ENCODE measurements at regions not wholly inside any gene's neighbourhood (a gene's known extent, or its start where the extent isn't known, plus 50 kb on each side); places are given as distances from the start of the nearest gene placed in this dataset.

DNA sequence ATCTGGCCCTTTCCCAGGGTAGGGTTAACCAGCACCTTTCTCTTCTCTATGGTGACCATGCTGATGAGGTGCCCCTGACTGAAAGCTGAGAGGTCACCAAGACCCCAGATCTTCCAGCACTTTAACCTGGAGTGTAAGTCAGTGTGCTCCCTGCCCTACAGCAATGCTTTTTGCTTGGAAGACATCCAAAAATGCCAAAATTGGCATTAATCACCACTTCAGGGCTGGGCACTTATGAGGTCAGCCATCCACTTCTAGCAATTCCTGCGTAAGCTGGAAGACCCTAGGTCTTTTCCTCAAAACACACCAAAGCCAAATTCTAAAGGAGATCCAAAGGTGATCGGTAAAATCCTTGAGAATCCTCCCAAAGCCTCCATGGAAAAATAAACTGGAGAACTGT lies 81.2 kb upstream of the LOC128125822 start:
- TF ChIP-seq, protein P1, sequence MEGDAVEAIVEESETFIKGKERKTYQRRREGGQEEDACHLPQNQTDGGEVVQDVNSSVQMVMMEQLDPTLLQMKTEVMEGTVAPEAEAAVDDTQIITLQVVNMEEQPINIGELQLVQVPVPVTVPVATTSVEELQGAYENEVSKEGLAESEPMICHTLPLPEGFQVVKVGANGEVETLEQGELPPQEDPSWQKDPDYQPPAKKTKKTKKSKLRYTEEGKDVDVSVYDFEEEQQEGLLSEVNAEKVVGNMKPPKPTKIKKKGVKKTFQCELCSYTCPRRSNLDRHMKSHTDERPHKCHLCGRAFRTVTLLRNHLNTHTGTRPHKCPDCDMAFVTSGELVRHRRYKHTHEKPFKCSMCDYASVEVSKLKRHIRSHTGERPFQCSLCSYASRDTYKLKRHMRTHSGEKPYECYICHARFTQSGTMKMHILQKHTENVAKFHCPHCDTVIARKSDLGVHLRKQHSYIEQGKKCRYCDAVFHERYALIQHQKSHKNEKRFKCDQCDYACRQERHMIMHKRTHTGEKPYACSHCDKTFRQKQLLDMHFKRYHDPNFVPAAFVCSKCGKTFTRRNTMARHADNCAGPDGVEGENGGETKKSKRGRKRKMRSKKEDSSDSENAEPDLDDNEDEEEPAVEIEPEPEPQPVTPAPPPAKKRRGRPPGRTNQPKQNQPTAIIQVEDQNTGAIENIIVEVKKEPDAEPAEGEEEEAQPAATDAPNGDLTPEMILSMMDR (IDR thresholded peaks at IDR 0.05; ENCODE audit: low read depth, low read length): no peak
- H3K4me3 ChIP-seq (replicated peaks in 1 of 2; ENCODE audit: low read depth in 2 of 2, low read length in 2 of 2): no peak overlapping the region
- DNase-seq (ENCODE audit: low read depth in 2 of 2): no peak

DNA sequence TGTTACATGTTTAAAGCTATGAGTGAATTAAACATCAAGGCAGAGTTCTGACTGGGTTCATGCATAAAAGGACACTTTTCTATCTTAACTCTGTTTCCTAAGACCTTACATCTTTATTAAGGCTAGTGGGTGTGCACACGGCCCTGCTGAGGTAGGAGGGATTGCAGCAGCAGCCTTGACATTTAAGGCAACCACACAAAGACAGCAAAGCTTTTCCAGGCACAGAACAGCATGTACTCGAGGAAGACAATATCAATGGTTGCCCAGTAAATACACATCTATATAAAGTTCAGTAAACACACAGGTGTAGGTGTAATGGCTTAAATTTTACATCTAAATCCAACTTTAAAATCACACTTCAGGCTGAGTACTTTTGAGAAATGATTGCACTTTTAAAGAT lies 79.8 kb upstream of the LOC128125822 start:
- TF ChIP-seq, protein P1 (IDR thresholded peaks at IDR 0.05; ENCODE audit: low read depth, low read length): no peak
- H3K4me3 ChIP-seq (replicated peaks in 1 of 2; ENCODE audit: low read depth in 2 of 2, low read length in 2 of 2): no peak overlapping the region
- DNase-seq (ENCODE audit: low read depth in 2 of 2): no peak

DNA sequence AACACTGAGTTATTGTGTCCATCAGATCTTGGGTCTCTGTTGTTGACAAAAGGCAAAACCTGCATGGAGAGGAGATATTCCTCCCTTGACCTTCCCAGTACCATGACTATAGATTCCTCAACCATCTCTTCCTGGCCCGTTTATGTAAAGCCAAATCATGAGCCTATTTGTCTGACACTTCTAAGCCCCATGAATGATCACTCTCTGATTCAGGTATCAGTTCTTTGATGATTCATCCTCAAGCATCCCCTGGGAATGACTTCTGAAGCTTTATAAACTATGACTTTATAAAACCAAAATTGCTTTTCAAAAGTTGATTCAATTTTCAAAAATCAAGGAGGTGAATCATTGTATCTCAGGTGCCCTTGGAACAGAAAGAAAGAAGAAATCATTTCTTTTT lies 78.7 kb upstream of the LOC128125822 start:
- DNase-seq (ENCODE audit: low read depth in 2 of 2): no peak
- TF ChIP-seq, protein P1 (IDR thresholded peaks at IDR 0.05; ENCODE audit: low read depth, low read length): no peak
- H3K4me3 ChIP-seq (replicated peaks in 1 of 2; ENCODE audit: low read depth in 2 of 2, low read length in 2 of 2): no peak overlapping the region

DNA sequence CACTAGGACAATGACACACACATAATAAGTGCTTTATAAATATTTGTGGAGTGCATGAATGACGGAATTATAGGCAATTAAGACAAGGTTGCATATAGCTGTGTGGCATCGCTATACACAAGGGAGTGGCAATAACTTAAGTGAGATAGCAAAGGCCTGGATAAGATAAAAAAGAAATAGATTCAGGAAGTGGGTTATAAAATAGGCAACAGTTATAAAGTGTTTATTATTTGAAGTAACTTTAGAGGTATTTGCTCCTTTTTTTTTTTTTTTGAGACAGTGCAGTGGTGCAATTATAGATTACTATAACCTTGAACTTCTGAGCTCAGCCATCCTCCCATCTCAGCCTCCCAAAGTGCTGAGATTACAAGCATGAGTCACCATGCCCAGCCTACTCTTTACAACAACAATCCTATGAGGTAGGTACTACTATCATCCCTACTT lies 75.9 kb upstream of the LOC128125822 start:
- TF ChIP-seq, protein P1 (IDR thresholded peaks at IDR 0.05; ENCODE audit: low read depth, low read length): no peak
- no peak for DNase-seq (ENCODE audit: low read depth in 2 of 2)
- no peak overlapping the region for H3K4me3 ChIP-seq (replicated peaks in 1 of 2; ENCODE audit: low read depth in 2 of 2, low read length in 2 of 2)

DNA sequence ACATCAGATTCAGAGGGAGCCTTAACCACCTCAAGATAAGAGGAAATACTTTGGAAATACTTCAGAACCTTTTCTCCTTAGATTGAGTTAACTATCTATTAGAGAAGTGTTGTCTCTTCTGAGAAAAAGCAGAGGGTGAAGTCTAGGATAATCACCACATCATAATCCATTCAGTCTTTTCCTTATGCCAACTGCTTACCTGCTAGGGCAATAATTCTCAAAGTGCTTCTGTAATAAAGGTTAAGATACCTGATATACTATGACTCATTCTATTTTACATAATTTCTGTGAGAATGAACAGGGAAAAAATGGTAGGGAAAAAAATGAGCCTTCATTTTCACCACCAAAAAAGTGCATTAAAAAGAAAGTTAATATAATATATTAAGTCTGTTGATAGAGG lies 70.1 kb upstream of the LOC128125822 start:
- TF ChIP-seq, protein P1 (IDR thresholded peaks at IDR 0.05; ENCODE audit: low read depth, low read length): no peak
- H3K4me3 ChIP-seq (replicated peaks in 1 of 2; ENCODE audit: low read depth in 2 of 2, low read length in 2 of 2): no peak overlapping the region
- no peak for DNase-seq (ENCODE audit: low read depth in 2 of 2)

DNA sequence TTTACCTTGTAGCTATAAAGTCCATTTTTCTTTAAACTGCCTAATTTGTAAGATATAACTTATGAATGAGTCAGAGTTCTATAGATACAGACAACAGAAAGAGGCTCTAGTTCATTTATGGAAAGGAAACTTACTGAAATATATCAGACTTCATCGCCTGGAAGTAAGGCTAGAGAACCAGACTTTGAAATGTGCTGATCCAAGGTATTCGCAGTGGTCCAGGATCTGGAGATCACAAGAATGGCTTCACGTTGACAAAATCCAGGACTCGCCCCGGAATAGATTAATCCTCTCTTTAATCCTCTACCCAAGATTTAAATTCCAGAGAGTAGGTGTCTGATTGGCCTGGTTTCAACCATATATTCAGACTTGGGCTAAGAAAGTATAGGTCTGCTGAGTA lies 69.1 kb upstream of the LOC128125822 start:
- no peak overlapping the region for H3K4me3 ChIP-seq (replicated peaks in 1 of 2; ENCODE audit: low read depth in 2 of 2, low read length in 2 of 2)
- TF ChIP-seq, protein P1 (IDR thresholded peaks at IDR 0.05; ENCODE audit: low read depth, low read length): no peak
- DNase-seq (ENCODE audit: low read depth in 2 of 2): no peak

DNA sequence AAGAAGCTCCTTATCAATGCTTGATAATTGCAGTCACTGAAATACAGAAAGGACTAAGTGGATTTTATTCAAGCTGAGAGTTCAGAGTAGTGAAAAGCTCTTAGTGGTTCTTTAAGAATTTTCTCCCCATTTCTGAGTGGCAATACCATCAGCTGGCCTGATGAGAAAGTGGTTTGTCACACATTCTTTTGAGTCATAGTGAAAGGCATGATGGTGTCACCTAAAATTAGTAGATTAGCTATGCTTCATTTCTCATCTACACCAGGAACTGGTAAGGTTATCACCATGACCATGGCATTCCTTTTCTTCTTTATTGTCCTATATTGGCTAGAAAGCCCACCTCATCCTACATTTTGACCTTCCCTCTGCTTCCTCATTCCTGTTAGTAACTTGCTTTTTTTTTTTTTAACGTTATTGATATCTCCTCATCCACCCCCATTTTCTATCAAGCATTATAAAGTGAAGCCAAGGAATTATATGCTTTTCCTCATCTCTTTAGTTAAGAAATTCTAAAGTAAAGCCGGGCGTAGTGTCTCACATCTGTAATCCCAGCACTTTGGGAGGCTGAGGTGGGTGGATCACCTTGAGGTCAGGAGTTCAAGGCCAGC lies 67.4 kb upstream of the LOC128125822 start:
- no peak for DNase-seq (ENCODE audit: low read depth in 2 of 2)
- TF ChIP-seq, protein P1 (IDR thresholded peaks at IDR 0.05; ENCODE audit: low read depth, low read length): no peak
- no peak overlapping the region for H3K4me3 ChIP-seq (replicated peaks in 1 of 2; ENCODE audit: low read depth in 2 of 2, low read length in 2 of 2)
